H1 (cell line): ENCODE measurements at regions not wholly inside any gene's neighbourhood (a gene's known extent, or its start where the extent isn't known, plus 50 kb on each side); places are given as distances from the start of the nearest gene placed in this dataset.

Source experiments
- ASH2L ChIP-seq: fragments of 200-600, 300-600 bp; sonication (generic); IDR thresholded peaks from one replicate; pipeline ENCODE4 v1.7.1; 2017; ENCODE audit warnings: low read length
- BACH1 ChIP-seq: IDR thresholded peaks from 2 replicates; pipeline ENCODE4 v1.6.1; 2012; ENCODE audit warnings: low read length, improper control_type of control experiment
- KDM1A ChIP-seq: fragments of 200-600, 300-600 bp; sonication (generic); IDR thresholded peaks from 2 replicates; pipeline ENCODE4 v1.7.1; 2016; ENCODE audit warnings: mild to moderate bottlenecking, low read length, borderline replicate concordance
- RXRA ChIP-seq: IDR thresholded peaks from 2 replicates; pipeline ENCODE4 v1.6.1; 2011; ENCODE audit warnings: low read depth, mild to moderate bottlenecking, low read length, moderate library complexity; ENCODE audit not compliant: insufficient read depth
- TF ChIP-seq, protein P1 (sequence below): fragments of 300-600 bp; sonication (generic); IDR thresholded peaks from 2 replicates; pipeline ENCODE4 v1.7.1; 2012; ENCODE audit warnings: low read length, moderate library complexity, mild to moderate bottlenecking, inconsistent platforms; ENCODE audit not compliant: insufficient replicate concordance
- TF ChIP-seq, protein P2 (sequence below): IDR thresholded peaks from 2 replicates; pipeline ENCODE4 v1.6.1; 2012; ENCODE audit warnings: inconsistent platforms

DNA sequence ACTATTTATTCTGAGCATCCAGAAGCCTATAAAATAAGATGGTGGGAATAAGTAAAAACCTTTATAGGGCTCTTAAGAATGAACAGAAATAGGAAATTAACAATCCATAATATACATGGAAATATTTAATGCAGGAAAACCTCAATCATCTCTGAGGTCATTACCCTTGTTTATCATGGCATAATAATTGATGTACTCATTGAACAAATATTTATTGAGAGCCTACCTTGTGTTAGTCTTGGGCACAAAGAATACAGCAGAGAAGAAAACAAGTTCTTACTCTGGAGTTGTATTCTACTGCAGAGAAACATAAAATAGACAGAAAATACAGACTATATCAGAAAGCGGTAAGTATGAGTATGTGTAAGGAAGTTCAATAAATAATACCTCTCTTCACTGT, 167.2 kb downstream of the COX18 start (continued):
- TF ChIP-seq, protein P1, sequence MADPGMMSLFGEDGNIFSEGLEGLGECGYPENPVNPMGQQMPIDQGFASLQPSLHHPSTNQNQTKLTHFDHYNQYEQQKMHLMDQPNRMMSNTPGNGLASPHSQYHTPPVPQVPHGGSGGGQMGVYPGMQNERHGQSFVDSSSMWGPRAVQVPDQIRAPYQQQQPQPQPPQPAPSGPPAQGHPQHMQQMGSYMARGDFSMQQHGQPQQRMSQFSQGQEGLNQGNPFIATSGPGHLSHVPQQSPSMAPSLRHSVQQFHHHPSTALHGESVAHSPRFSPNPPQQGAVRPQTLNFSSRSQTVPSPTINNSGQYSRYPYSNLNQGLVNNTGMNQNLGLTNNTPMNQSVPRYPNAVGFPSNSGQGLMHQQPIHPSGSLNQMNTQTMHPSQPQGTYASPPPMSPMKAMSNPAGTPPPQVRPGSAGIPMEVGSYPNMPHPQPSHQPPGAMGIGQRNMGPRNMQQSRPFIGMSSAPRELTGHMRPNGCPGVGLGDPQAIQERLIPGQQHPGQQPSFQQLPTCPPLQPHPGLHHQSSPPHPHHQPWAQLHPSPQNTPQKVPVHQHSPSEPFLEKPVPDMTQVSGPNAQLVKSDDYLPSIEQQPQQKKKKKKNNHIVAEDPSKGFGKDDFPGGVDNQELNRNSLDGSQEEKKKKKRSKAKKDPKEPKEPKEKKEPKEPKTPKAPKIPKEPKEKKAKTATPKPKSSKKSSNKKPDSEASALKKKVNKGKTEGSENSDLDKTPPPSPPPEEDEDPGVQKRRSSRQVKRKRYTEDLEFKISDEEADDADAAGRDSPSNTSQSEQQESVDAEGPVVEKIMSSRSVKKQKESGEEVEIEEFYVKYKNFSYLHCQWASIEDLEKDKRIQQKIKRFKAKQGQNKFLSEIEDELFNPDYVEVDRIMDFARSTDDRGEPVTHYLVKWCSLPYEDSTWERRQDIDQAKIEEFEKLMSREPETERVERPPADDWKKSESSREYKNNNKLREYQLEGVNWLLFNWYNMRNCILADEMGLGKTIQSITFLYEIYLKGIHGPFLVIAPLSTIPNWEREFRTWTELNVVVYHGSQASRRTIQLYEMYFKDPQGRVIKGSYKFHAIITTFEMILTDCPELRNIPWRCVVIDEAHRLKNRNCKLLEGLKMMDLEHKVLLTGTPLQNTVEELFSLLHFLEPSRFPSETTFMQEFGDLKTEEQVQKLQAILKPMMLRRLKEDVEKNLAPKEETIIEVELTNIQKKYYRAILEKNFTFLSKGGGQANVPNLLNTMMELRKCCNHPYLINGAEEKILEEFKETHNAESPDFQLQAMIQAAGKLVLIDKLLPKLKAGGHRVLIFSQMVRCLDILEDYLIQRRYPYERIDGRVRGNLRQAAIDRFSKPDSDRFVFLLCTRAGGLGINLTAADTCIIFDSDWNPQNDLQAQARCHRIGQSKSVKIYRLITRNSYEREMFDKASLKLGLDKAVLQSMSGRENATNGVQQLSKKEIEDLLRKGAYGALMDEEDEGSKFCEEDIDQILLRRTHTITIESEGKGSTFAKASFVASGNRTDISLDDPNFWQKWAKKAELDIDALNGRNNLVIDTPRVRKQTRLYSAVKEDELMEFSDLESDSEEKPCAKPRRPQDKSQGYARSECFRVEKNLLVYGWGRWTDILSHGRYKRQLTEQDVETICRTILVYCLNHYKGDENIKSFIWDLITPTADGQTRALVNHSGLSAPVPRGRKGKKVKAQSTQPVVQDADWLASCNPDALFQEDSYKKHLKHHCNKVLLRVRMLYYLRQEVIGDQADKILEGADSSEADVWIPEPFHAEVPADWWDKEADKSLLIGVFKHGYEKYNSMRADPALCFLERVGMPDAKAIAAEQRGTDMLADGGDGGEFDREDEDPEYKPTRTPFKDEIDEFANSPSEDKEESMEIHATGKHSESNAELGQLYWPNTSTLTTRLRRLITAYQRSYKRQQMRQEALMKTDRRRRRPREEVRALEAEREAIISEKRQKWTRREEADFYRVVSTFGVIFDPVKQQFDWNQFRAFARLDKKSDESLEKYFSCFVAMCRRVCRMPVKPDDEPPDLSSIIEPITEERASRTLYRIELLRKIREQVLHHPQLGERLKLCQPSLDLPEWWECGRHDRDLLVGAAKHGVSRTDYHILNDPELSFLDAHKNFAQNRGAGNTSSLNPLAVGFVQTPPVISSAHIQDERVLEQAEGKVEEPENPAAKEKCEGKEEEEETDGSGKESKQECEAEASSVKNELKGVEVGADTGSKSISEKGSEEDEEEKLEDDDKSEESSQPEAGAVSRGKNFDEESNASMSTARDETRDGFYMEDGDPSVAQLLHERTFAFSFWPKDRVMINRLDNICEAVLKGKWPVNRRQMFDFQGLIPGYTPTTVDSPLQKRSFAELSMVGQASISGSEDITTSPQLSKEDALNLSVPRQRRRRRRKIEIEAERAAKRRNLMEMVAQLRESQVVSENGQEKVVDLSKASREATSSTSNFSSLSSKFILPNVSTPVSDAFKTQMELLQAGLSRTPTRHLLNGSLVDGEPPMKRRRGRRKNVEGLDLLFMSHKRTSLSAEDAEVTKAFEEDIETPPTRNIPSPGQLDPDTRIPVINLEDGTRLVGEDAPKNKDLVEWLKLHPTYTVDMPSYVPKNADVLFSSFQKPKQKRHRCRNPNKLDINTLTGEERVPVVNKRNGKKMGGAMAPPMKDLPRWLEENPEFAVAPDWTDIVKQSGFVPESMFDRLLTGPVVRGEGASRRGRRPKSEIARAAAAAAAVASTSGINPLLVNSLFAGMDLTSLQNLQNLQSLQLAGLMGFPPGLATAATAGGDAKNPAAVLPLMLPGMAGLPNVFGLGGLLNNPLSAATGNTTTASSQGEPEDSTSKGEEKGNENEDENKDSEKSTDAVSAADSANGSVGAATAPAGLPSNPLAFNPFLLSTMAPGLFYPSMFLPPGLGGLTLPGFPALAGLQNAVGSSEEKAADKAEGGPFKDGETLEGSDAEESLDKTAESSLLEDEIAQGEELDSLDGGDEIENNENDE, result no peak
- no peak for TF ChIP-seq BACH1
- no peak for TF ChIP-seq ASH2L
- no peak for TF ChIP-seq KDM1A
- TF ChIP-seq RXRA, result no peak
- TF ChIP-seq, protein P2, sequence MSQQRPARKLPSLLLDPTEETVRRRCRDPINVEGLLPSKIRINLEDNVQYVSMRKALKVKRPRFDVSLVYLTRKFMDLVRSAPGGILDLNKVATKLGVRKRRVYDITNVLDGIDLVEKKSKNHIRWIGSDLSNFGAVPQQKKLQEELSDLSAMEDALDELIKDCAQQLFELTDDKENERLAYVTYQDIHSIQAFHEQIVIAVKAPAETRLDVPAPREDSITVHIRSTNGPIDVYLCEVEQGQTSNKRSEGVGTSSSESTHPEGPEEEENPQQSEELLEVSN, result no peak
